GM23248 (cell line): ENCODE measurements at regions not wholly inside any gene's neighbourhood (a gene's known extent, or its start where the extent isn't known, plus 50 kb on each side); places are given as distances from the start of the nearest gene placed in this dataset.
"Not testable (repeated sequence)": the region's sequence is repeated elsewhere in the genome, so short reads cannot be mapped to it uniquely, and the experiment has no call there.

Source experiments
- DNase-seq: peaks from one replicate; pipeline ENCODE4 v3.0.0-alpha.2; 2015
- H2AFZ ChIP-seq: fragments of 200-600 bp; sonication (generic); 2 replicates; pipeline ENCODE4 v1.6.1; 2016; ENCODE audit warnings: antibody characterized with exemption
- H3F3A ChIP-seq: fragments of 200-600 bp; sonication (generic); 2 replicates; pipeline ENCODE4 v1.6.1; 2016; ENCODE audit warnings: mild to moderate bottlenecking, antibody characterized with exemption, mixed run types; ENCODE audit not compliant: insufficient read depth
- H3K27ac ChIP-seq: fragments of 200-600 bp; sonication (generic); 2 replicates; pipeline ENCODE4 v1.5.1; 2016; ENCODE audit warnings: mild to moderate bottlenecking
- H3K27me3 ChIP-seq: fragments of 200-600 bp; sonication (generic); replicated peaks from 2 replicates; pipeline ENCODE4 v1.6.1; 2016; ENCODE audit warnings: mild to moderate bottlenecking; ENCODE audit not compliant: insufficient read depth
- H3K36me3 ChIP-seq: fragments of 200-600 bp; sonication (generic); 2 replicates; pipeline ENCODE4 v1.6.1; 2016; ENCODE audit warnings: low read depth, mild to moderate bottlenecking
- H3K4me1 ChIP-seq: fragments of 200-600 bp; sonication (generic); 2 replicates; pipeline ENCODE4 v1.6.1; 2016; ENCODE audit warnings: mild to moderate bottlenecking; ENCODE audit not compliant: insufficient read depth
- H3K4me2 ChIP-seq: fragments of 200-600 bp; sonication (generic); one replicate; pipeline ENCODE4 v1.6.1; 2016; ENCODE audit warnings: mild to moderate bottlenecking; ENCODE audit not compliant: unreplicated experiment
- H3K4me3 ChIP-seq: fragments of 200-600 bp; sonication (generic); 2 replicates; pipeline ENCODE4 v1.5.1; 2016; ENCODE audit warnings: mild to moderate bottlenecking
- H3K79me2 ChIP-seq: fragments of 200-600 bp; sonication (generic); 2 replicates; pipeline ENCODE4 v1.6.1; 2016; ENCODE audit warnings: mild to moderate bottlenecking; ENCODE audit not compliant: insufficient read depth
- H3K9ac ChIP-seq: fragments of 200-600 bp; sonication (generic); 2 replicates; pipeline ENCODE4 v1.6.1; 2016; ENCODE audit warnings: mild to moderate bottlenecking
- H3K9me2 ChIP-seq: fragments of 200-600 bp; sonication (generic); 2 replicates; pipeline ENCODE4 v1.6.1; 2016; ENCODE audit warnings: mixed run types, mild to moderate bottlenecking, moderate library complexity; ENCODE audit not compliant: insufficient read depth
- H3K9me3 ChIP-seq: fragments of 200-600 bp; sonication (generic); one replicate; pipeline ENCODE4 v1.6.1; 2017; ENCODE audit warnings: low read depth
- H4K20me1 ChIP-seq: fragments of 200-600 bp; sonication (generic); 2 replicates; pipeline ENCODE4 v1.6.0; 2016; ENCODE audit not compliant: insufficient read depth
- EZH2 ChIP-seq: fragments of 200-600 bp; sonication (generic); IDR thresholded peaks from 2 replicates; pipeline ENCODE4 v1.6.1; 2018; ENCODE audit warnings: antibody characterized with exemption, mild to moderate bottlenecking; ENCODE audit not compliant: insufficient read depth, poor library complexity, severe bottlenecking
- EZH2phosphoT487 ChIP-seq: fragments of 200-600 bp; sonication (generic); IDR thresholded peaks from 2 replicates; pipeline ENCODE4 v1.6.1; 2018; ENCODE audit warnings: antibody characterized with exemption, moderate library complexity, mild to moderate bottlenecking, low read depth; ENCODE audit not compliant: insufficient read depth
- WGBS, 2 experiments: methylation state at CpG; one replicate each; pipeline ENCODE4 v1.1.6; 2015 to 2017; ENCODE audit warnings: low lambda C conversion rate in 2 of 2, low coverage in 1 of 2; ENCODE audit errors: missing lambda C conversion rate in 2 of 2; 5-methylcytosine and 5-hydroxymethylcytosine counted together
- in situ Hi-C: fragments of 300-500 bp; cut with MboI; formaldehyde crosslinking; loops from 2 replicates; pipeline ENCODE4 v1.15.0; 2020

DNA sequence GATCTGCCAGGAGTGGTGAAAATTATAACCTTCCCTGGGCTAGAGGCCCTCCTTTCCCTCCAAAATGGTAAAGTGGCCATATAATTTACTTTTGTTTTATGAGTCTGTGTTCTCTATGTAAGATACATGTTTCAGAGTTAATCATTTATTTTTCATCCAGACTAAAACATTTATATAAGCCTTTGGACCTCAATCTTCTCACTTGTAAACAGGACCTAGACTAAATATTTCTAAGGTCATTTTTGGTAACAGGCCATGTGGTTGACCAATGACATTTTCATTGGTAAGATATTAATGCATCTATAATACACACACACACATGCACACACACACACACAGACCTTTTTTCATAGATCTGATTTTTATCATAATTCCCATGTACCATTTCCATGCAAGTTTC, 79.7 kb upstream of the KCTD1 start:
- Histone ChIP-seq H3K9ac (no peak overlapping the region), H3K36me3 (no peaks in the 10 kb centered on the region), H3K27ac (no peak overlapping the region), H2AFZ (no peak overlapping the region), H3K79me2 (no peaks in the 10 kb centered on the region), H3K9me3 (no peaks in the 10 kb centered on the region), H4K20me1 (no peaks in the 10 kb centered on the region), H3K4me3 (no peak overlapping the region), H3K4me2 (no peak overlapping the region), H3F3A (no peaks in the 10 kb centered on the region), H3K9me2 (no peaks in the 10 kb centered on the region), H3K4me1 (no peaks in the 10 kb centered on the region), H3K27me3 (peaks cover 20% of the 10 kb centered on the region; the same call in 1 of the 2 replicates)
- TF ChIP-seq EZH2phosphoT487 (no peak), EZH2 (no peak)
- DNase-seq: no peak
- in situ Hi-C loops: no loop called here

DNA sequence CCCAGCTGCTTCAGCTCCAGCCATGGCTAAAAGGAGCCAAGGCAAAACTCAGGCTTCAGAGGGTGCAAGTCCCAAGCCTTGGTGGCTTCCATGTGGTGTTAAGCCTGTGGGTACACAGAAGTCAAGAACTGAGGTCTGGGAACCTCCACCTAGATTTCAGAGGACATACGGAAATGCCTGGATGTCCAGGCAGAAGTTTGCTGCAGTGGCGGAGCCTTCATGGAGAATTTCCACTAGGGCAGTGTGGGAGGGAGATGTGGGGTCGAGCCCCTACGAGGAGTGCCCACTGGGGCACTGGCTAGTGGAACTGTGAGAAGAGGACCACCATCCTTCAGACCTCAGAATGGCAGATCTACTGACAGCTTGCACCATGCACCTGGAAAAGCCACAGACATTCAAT, 76.1 kb upstream of the KCTD1 start:
- Histone ChIP-seq H3K79me2 (no peaks in the 10 kb centered on the region), H3K9me2 (no peaks in the 10 kb centered on the region), H3K27ac (no peak overlapping the region), H3K4me2 (no peak overlapping the region), H3F3A (no peaks in the 10 kb centered on the region), H3K27me3 (0 out of 2 replicates have a peak, but pooled peaks cover 15% of the 10 kb centered on the region), H3K9me3 (no peaks in the 10 kb centered on the region), H3K4me3 (no peak overlapping the region), H3K36me3 (no peaks in the 10 kb centered on the region), H3K4me1 (no peaks in the 10 kb centered on the region), H3K9ac (no peak overlapping the region), H2AFZ (no peak overlapping the region), H4K20me1 (no peaks in the 10 kb centered on the region)
- in situ Hi-C loops: no loop called here
- no peak for DNase-seq
- WGBS, 2 experiments: 44 to 45% methylated on average over 4 of the region's 4 CpGs
- TF ChIP-seq EZH2phosphoT487 (no peak), EZH2 (no peak)

DNA sequence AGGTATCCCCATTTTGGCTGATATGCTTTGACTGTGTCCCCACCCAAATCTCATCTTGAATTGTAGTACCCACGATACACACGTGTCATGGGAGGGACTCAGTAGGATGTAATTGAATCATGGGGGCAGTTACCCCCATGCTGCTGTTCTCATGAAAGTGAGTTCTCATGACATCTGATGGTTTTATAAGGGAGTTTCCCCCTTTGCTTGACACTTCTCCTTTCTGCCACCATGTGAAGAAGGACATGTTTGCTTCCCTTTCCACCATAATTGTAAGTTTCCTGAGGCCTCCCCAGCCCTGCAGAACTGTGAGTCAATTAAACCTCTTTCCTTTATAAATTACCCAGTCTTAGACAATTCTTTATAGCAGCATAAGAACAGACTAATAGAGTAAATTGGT, 75.0 kb upstream of the KCTD1 start:
- H3K9ac ChIP-seq, H3F3A ChIP-seq, H3K9me3 ChIP-seq, H3K4me1 ChIP-seq, DNase-seq, H3K36me3 ChIP-seq, H3K4me2 ChIP-seq, H3K27me3 ChIP-seq, H3K4me3 ChIP-seq, H2AFZ ChIP-seq, in situ Hi-C loops, H4K20me1 ChIP-seq, H3K79me2 ChIP-seq, H3K9me2 ChIP-seq, H3K27ac ChIP-seq: not testable (repeated sequence)
- 63 to 69% methylated on average over 2 of the region's 2 CpGs for WGBS, 2 experiments

DNA sequence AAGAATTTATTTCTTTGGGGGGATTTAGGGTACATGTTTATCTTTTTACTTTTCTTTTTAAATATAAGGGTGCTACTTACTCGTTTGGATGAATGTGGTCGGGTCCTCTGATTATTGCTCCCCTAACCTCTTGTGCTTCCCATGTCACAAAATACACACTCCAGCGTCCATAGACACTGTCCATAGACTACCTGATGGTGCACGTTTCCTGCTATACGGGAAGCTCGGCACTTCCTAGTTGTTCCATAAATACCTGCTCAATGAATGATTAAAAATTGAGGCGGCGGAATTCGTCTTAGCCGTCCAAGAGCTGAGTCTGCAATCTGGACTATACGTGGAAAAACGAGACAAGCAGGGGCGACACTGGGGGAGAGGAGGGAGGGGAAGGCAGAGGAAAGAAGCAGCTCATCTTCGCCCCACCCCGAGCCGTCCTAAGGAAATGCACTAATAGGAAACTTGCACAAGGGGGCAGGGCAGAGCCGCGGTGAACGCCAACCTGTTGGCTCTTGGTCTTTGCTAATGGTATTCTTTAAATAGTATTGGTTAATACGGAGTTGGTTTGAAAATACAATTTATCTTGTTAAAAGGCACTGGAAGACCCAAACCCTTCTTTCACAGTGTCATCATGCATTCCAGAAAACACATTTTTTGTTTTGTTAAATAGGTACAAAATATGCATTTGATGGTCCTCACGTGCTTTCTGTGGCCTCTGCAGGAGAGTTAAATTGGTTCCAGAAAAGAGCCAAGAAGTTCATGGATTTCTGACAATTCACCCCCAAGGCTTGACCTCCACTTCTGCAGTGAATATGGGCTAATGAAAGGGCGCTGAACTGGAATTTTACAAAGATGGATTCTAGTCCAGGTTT, 73.0 kb upstream of the KCTD1 start:
- Histone ChIP-seq H3F3A (peaks cover 8% of the 10 kb centered on the region), H3K36me3 (no peaks in the 10 kb centered on the region), H3K27ac (no peak overlapping the region), H3K27me3 (no peaks in the 10 kb centered on the region), H3K79me2 (no peaks in the 10 kb centered on the region), H2AFZ (no peak overlapping the region), H3K9me2 (no peaks in the 10 kb centered on the region), H3K4me1 (peaks cover 10% of the 10 kb centered on the region), H3K9ac (no peak overlapping the region), H3K4me3 (no peak overlapping the region), H3K4me2 (no peak overlapping the region), H3K9me3 (no peaks in the 10 kb centered on the region), H4K20me1 (no peaks in the 10 kb centered on the region)
- WGBS, 2 experiments: 46 to 48% methylated on average over 22 of the region's 22 CpGs
- DNase-seq: peak; percentile 53
- TF ChIP-seq EZH2phosphoT487: no peak
- no peak for TF ChIP-seq EZH2
- in situ Hi-C loops: no loop called here

DNA sequence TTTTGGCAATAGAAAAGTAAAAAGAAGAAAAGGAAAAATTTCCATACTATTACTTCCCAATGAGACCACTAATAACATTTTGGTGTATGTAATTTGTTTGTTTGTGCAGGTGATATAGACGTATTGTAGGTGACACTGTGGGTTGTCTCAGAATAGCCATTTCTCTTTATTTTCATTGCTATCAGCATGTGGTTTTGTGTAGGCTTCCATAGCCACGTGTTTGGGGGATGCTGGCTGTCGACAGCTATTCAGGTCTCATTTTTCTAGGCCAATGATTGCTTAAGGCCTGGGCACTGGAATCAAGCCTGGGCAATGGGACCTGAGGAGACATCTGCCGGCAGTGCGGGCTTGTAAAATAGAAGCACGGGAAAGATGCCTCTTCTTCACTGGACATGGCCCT, 71.0 kb upstream of the KCTD1 start:
- Histone ChIP-seq H3K9ac (no peak overlapping the region), H3K4me2 (no peak overlapping the region), H3F3A (peaks cover 8% of the 10 kb centered on the region), H3K4me1 (peaks cover 10% of the 10 kb centered on the region), H3K27ac (no peak overlapping the region), H3K4me3 (no peak overlapping the region), H3K9me3 (no peaks in the 10 kb centered on the region), H3K9me2 (no peaks in the 10 kb centered on the region), H3K79me2 (no peaks in the 10 kb centered on the region), H3K36me3 (no peaks in the 10 kb centered on the region), H3K27me3 (no peaks in the 10 kb centered on the region), H4K20me1 (no peaks in the 10 kb centered on the region), H2AFZ (no peak overlapping the region)
- TF ChIP-seq EZH2phosphoT487 (no peak), EZH2 (no peak)
- in situ Hi-C loops: no loop called here
- no peak for DNase-seq
- WGBS, 2 experiments: 61% methylated on average over 6 of the region's 6 CpGs
